22Rv1 (cell line): ENCODE measurements at regions not wholly inside any gene's neighbourhood (a gene's known extent, or its start where the extent isn't known, plus 50 kb on each side); places are given as distances from the start of the nearest gene placed in this dataset.

Source experiments
- ZFX ChIP-seq: fragments of 450-650 bp; IDR thresholded peaks from 2 replicates; pipeline ENCODE4 v1.6.1; 2017; ENCODE audit warnings: antibody characterized with exemption, borderline replicate concordance
- TF ChIP-seq, protein P1 (sequence below): fragments of 450-650 bp; IDR thresholded peaks from 2 replicates; pipeline ENCODE4 v1.5.1; 2017; ENCODE audit warnings: mild to moderate bottlenecking

- TF ChIP-seq, protein P1, sequence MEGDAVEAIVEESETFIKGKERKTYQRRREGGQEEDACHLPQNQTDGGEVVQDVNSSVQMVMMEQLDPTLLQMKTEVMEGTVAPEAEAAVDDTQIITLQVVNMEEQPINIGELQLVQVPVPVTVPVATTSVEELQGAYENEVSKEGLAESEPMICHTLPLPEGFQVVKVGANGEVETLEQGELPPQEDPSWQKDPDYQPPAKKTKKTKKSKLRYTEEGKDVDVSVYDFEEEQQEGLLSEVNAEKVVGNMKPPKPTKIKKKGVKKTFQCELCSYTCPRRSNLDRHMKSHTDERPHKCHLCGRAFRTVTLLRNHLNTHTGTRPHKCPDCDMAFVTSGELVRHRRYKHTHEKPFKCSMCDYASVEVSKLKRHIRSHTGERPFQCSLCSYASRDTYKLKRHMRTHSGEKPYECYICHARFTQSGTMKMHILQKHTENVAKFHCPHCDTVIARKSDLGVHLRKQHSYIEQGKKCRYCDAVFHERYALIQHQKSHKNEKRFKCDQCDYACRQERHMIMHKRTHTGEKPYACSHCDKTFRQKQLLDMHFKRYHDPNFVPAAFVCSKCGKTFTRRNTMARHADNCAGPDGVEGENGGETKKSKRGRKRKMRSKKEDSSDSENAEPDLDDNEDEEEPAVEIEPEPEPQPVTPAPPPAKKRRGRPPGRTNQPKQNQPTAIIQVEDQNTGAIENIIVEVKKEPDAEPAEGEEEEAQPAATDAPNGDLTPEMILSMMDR = no peak
- TF ChIP-seq ZFX = no peak
These were observed 652.5 kb upstream of the FAM98A start for GRCh38 chr2:34251578-34251977.
